ENCODE measurements at regions not wholly inside any gene's neighbourhood (a gene's known extent, or its start where the extent isn't known, plus 50 kb on each side); places are given as distances from the start of the nearest gene placed in this dataset.

- Mint-ChIP-seq H3K9me3 (ENCODE audit: unreplicated experiment) (no peaks in the 10 kb centered on the region), H3K27me3 (ENCODE audit: insufficient read depth, unreplicated experiment) (peaks cover 27% of the 10 kb centered on the region), H3K36me3 (ENCODE audit: insufficient read depth, unreplicated experiment) (no peaks in the 10 kb centered on the region), H3K4me1 (ENCODE audit: insufficient read depth, unreplicated experiment) (no peaks in the 10 kb centered on the region), H3K27ac (ENCODE audit: low read depth, unreplicated experiment) (no peak overlapping the region), H3K4me3 (ENCODE audit: unreplicated experiment) (no peak overlapping the region)
- ChIA-PET CTCF (interaction anchor here (0.7 kb wide), 1 partner anchor 233 kb away, joined by 5 read pairs; no protein-coding TSS in a partner anchor), POLR2A (no interaction called here)
- DNase-seq (ENCODE audit: unreplicated experiment): peak; percentile 58
- no TSS peak for BruUV-seq (replicated peaks)
- no peak for TF ChIP-seq CTCF (IDR thresholded peaks at IDR 0.05; ENCODE audit: unreplicated experiment)
- intact Hi-C loops (cut with micrococcal nuclease): loop anchor here (1.0 kb wide), 1 partner anchor 32 kb away; no protein-coding TSS in a partner anchor
Measured at GRCh38 chr3:124315215-124316033, 323.5 kb upstream of the ROPN1 start.

- Mint-ChIP-seq H3K4me3 (ENCODE audit: unreplicated experiment) (no peak overlapping the region), H3K9me3 (ENCODE audit: unreplicated experiment) (no peaks in the 10 kb centered on the region), H3K4me1 (ENCODE audit: insufficient read depth, unreplicated experiment) (no peaks in the 10 kb centered on the region), H3K27me3 (ENCODE audit: insufficient read depth, unreplicated experiment) (peaks cover 28% of the 10 kb centered on the region), H3K36me3 (ENCODE audit: insufficient read depth, unreplicated experiment) (no peaks in the 10 kb centered on the region), H3K27ac (ENCODE audit: low read depth, unreplicated experiment) (no peak overlapping the region)
- intact Hi-C loops (cut with micrococcal nuclease): no loop called here
- DNase-seq (ENCODE audit: unreplicated experiment): no peak
- BruUV-seq (replicated peaks): no TSS peak
- no peak for TF ChIP-seq CTCF (IDR thresholded peaks at IDR 0.05; ENCODE audit: unreplicated experiment)
- ChIA-PET POLR2A (no interaction called here), CTCF (interaction anchor here (0.7 kb wide), 1 partner anchor 232 kb away, joined by 5 read pairs; no protein-coding TSS in a partner anchor)
Measured at GRCh38 chr3:124316034-124316287, 324.0 kb upstream of the ROPN1 start.

- no TSS peak for BruUV-seq (replicated peaks)
- intact Hi-C loops (cut with micrococcal nuclease): no loop called here
- Mint-ChIP-seq H3K27ac (ENCODE audit: low read depth, unreplicated experiment) (no peak overlapping the region), H3K4me3 (ENCODE audit: unreplicated experiment) (no peak overlapping the region), H3K4me1 (ENCODE audit: insufficient read depth, unreplicated experiment) (no peaks in the 10 kb centered on the region), H3K9me3 (ENCODE audit: unreplicated experiment) (no peaks in the 10 kb centered on the region), H3K27me3 (ENCODE audit: insufficient read depth, unreplicated experiment) (peaks cover 49% of the 10 kb centered on the region), H3K36me3 (ENCODE audit: insufficient read depth, unreplicated experiment) (no peaks in the 10 kb centered on the region)
- ChIA-PET POLR2A (interaction anchor here (0.6 kb wide), 1 partner anchor 19 kb away, joined by 3 read pairs; no protein-coding TSS in a partner anchor), CTCF (interaction anchor here (0.6 to 1.2 kb wide), 2 partner anchors 34 to 238 kb away, joined by 3 to 10 read pairs; no protein-coding TSS in a partner anchor)
- TF ChIP-seq CTCF (IDR thresholded peaks at IDR 0.05; ENCODE audit: unreplicated experiment): no peak
- no peak for DNase-seq (ENCODE audit: unreplicated experiment)
Measured at GRCh38 chr3:124318014-124318413, 326.1 kb upstream of the ROPN1 start.

- DNase-seq (ENCODE audit: unreplicated experiment): no peak
- Mint-ChIP-seq H3K27ac (ENCODE audit: low read depth, unreplicated experiment) (no peak overlapping the region), H3K4me1 (ENCODE audit: insufficient read depth, unreplicated experiment) (no peaks in the 10 kb centered on the region), H3K27me3 (ENCODE audit: insufficient read depth, unreplicated experiment) (peaks cover 55% of the 10 kb centered on the region), H3K9me3 (ENCODE audit: unreplicated experiment) (no peaks in the 10 kb centered on the region), H3K4me3 (ENCODE audit: unreplicated experiment) (no peak overlapping the region), H3K36me3 (ENCODE audit: insufficient read depth, unreplicated experiment) (no peaks in the 10 kb centered on the region)
- ChIA-PET CTCF (interaction anchor here (1.2 to 1.3 kb wide), 2 partner anchors 33 to 666 kb away, joined by 3 to 10 read pairs; no protein-coding TSS in a partner anchor), POLR2A (interaction anchor here (0.6 kb wide), 1 partner anchor 122 kb away, joined by 5 read pairs; no protein-coding TSS in a partner anchor)
- no peak for TF ChIP-seq CTCF (IDR thresholded peaks at IDR 0.05; ENCODE audit: unreplicated experiment)
- intact Hi-C loops (cut with micrococcal nuclease): no loop called here
- BruUV-seq (replicated peaks): no TSS peak
Measured at GRCh38 chr3:124318656-124319055, 326.7 kb upstream of the ROPN1 start.

All from MCF 10A (cell line).